ENCODE measurements at regions not wholly inside any gene's neighbourhood (a gene's known extent, or its start where the extent isn't known, plus 50 kb on each side); places are given as distances from the start of the nearest gene placed in this dataset.

DNA sequence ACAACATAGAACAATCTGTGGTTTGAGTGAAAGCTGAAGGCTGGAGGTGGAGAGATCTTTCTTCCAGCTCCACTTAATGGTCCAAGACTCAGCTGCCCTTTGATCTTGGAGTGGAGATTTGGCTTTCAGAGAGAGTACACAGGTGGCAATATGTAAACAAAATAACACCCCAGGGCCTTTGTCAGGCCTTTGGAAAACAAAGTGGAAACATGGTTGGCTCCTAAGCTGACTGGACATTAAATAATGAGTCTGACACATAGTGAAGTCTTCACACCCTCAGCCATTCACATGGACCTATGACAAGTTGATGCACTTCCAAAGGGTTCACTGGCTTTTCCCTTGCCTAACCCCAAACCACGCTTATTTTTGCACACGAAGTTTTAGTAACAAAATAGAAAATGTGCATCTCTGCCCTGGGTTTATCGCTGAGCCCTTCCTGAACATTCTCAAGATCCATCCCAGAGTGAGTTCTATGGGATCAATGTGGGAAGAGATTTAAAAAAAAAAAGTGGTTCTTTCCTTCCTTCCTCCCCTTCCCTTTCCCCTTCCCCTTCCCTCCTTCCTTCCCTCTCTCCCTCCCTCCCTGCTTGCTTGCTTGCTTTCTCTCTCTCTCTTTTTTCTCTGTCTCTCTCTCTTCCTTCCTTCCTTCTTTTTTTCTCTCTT, 201.3 kb upstream of the NT5C1B start:
- TF ChIP-seq, protein P1, sequence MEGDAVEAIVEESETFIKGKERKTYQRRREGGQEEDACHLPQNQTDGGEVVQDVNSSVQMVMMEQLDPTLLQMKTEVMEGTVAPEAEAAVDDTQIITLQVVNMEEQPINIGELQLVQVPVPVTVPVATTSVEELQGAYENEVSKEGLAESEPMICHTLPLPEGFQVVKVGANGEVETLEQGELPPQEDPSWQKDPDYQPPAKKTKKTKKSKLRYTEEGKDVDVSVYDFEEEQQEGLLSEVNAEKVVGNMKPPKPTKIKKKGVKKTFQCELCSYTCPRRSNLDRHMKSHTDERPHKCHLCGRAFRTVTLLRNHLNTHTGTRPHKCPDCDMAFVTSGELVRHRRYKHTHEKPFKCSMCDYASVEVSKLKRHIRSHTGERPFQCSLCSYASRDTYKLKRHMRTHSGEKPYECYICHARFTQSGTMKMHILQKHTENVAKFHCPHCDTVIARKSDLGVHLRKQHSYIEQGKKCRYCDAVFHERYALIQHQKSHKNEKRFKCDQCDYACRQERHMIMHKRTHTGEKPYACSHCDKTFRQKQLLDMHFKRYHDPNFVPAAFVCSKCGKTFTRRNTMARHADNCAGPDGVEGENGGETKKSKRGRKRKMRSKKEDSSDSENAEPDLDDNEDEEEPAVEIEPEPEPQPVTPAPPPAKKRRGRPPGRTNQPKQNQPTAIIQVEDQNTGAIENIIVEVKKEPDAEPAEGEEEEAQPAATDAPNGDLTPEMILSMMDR (IDR thresholded peaks at IDR 0.05; ENCODE audit: extremely low read depth, insufficient read depth, missing control alignments), result no peak
- in situ Hi-C loops (cut with MboI; ENCODE audit: low pct_unique_long_range_greater_than_20kb, low sequenced_read_pairs, unreplicated experiment), result no loop called here
- no peak for DNase-seq (ENCODE audit: low spot score)

DNA sequence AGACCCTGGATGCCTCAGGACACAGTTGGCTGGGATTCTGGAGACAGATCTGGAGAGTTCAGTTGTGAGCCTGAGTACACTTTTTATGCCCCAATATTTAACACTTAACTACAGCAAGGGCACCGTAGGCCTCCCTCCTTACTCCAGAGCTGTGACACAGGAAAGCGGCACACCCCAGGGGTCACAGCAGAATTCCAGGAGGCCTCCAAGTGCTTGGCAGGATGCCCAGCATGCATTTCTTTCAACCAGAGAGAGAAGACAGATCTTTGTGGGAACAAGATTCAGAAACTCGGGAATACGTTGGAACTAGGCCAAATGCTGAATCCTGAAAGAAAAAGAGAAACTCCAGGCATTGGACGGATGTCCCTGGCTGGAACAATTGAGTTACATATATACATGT, 199.2 kb upstream of the NT5C1B start:
- TF ChIP-seq, protein P1 (IDR thresholded peaks at IDR 0.05; ENCODE audit: extremely low read depth, insufficient read depth, missing control alignments), result no peak
- in situ Hi-C loops (cut with MboI; ENCODE audit: low pct_unique_long_range_greater_than_20kb, low sequenced_read_pairs, unreplicated experiment), result no loop called here
- no peak for DNase-seq (ENCODE audit: low spot score)

- no peak for DNase-seq (ENCODE audit: low spot score)
- in situ Hi-C loops (cut with MboI; ENCODE audit: low pct_unique_long_range_greater_than_20kb, low sequenced_read_pairs, unreplicated experiment), result no loop called here
- TF ChIP-seq, protein P1 (IDR thresholded peaks at IDR 0.05; ENCODE audit: extremely low read depth, insufficient read depth, missing control alignments), result no peak
These were observed 198.4 kb upstream of the NT5C1B start for GRCh38 chr2:18787726-18788125.

DNA sequence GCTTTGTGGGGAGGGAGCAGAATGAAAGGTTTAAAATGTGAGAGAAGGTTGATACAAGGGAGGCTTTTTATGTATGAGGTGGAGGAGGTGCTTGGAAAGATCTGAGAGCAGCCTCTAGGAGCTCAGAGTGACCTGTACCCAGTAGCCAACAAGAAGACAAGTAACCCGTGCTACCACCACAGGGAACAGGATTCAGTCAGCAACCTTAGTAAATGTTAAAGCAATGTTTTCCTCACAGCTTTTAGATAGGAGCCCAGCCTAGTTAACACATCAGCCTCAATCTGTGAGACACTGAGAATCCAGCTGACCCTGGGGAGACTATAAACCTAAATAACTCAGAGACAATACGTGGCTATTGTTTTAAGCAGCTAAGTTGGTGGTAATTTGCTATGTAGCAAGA, 194.9 kb upstream of the NT5C1B start:
- in situ Hi-C loops (cut with MboI; ENCODE audit: low pct_unique_long_range_greater_than_20kb, low sequenced_read_pairs, unreplicated experiment), result no loop called here
- DNase-seq (ENCODE audit: low spot score), result no peak
- TF ChIP-seq, protein P1 (IDR thresholded peaks at IDR 0.05; ENCODE audit: extremely low read depth, insufficient read depth, missing control alignments), result no peak

GRCh38 chr2:18781541-18782280, 192.3 kb upstream of the NT5C1B start:
- DNase-seq (ENCODE audit: low spot score), result no peak
- TF ChIP-seq, protein P1 (IDR thresholded peaks at IDR 0.05; ENCODE audit: extremely low read depth, insufficient read depth, missing control alignments), result no peak
- in situ Hi-C loops (cut with MboI; ENCODE audit: low pct_unique_long_range_greater_than_20kb, low sequenced_read_pairs, unreplicated experiment), result no loop called here

GRCh38 chr2:18777250-18777812, 188.0 kb upstream of the NT5C1B start:
- no peak for DNase-seq (ENCODE audit: low spot score)
- in situ Hi-C loops (cut with MboI; ENCODE audit: low pct_unique_long_range_greater_than_20kb, low sequenced_read_pairs, unreplicated experiment), result no loop called here

More at GRCh38 chr2:18777250-18777812, 188.0 kb upstream of the NT5C1B start:
- TF ChIP-seq, protein P1 (IDR thresholded peaks at IDR 0.05; ENCODE audit: extremely low read depth, insufficient read depth, missing control alignments), result no peak
